HL-60 (cell line): ENCODE measurements at regions not wholly inside any gene's neighbourhood (a gene's known extent, or its start where the extent isn't known, plus 50 kb on each side); places are given as distances from the start of the nearest gene placed in this dataset.

Experiments used
- DNase-seq, 2 experiments: peaks; one replicate each; pipeline ENCODE4 v3.0.0-alpha.2; 2010 to 2020; ENCODE audit warnings: low read depth in 1 of 2, low spot score in 1 of 2
- H3K27ac ChIP-seq: fragments of 250-450 bp; sonication (Bioruptor Pico); replicated peaks from 2 replicates; pipeline ENCODE4 v1.5.1; 2020; ENCODE audit warnings: mild to moderate bottlenecking, moderate library complexity
- H3K27me3 ChIP-seq: fragments of 250-450 bp; sonication (Bioruptor Pico); 2 replicates; pipeline ENCODE4 v1.5.1; 2021; ENCODE audit warnings: mild to moderate bottlenecking, moderate library complexity; ENCODE audit not compliant: insufficient read depth, poor library complexity, severe bottlenecking
- H3K4me3 ChIP-seq: replicated peaks from 2 replicates; pipeline ENCODE4 v1.5.1; 2011; ENCODE audit warnings: mild to moderate bottlenecking, control low read depth, low read length; ENCODE audit not compliant: insufficient read depth
- GABPA ChIP-seq: IDR thresholded peaks from 2 replicates; pipeline ENCODE4 v1.6.1; 2012; ENCODE audit warnings: low read depth
- POLR2AphosphoS5 ChIP-seq: IDR thresholded peaks from 2 replicates; pipeline ENCODE4 v1.6.1; 2012; ENCODE audit warnings: low read depth
- SPI1 ChIP-seq: IDR thresholded peaks from 2 replicates; pipeline ENCODE4 v1.6.1; 2012; ENCODE audit warnings: low read depth, mild to moderate bottlenecking, borderline replicate concordance
- TF ChIP-seq, protein P1 (sequence below): IDR thresholded peaks from one replicate; pipeline ENCODE4 v1.5.1; 2011; ENCODE audit warnings: low read length, control low read depth, inconsistent platforms; ENCODE audit not compliant: insufficient read depth
- TF ChIP-seq, protein P2 (sequence below): IDR thresholded peaks from 2 replicates; pipeline ENCODE4 v1.6.1; 2012; ENCODE audit warnings: low read depth; ENCODE audit not compliant: insufficient replicate concordance

DNA sequence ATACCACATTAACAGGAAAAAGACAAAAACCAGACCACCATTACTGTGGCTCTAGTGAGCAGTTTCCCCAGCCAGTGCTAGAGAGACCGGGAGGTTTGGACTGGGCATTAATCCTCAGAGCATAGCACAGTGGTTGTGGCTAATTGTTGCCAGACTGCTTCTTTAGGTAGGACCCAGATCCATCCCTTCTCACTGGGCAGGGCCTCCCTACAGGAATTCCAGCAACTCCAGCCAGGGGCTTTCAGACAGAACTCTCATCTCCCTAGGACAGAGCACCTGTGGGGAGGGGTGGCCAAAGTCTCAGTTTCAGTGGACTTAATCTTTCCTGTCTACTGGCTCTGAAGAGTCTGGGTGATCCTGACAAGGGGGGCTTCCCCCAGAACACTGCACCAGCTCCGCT, 759.6 kb downstream of the SQOR start:
- H3K27me3 ChIP-seq, result no peaks in the 10 kb centered on the region
- TF ChIP-seq, protein P1, sequence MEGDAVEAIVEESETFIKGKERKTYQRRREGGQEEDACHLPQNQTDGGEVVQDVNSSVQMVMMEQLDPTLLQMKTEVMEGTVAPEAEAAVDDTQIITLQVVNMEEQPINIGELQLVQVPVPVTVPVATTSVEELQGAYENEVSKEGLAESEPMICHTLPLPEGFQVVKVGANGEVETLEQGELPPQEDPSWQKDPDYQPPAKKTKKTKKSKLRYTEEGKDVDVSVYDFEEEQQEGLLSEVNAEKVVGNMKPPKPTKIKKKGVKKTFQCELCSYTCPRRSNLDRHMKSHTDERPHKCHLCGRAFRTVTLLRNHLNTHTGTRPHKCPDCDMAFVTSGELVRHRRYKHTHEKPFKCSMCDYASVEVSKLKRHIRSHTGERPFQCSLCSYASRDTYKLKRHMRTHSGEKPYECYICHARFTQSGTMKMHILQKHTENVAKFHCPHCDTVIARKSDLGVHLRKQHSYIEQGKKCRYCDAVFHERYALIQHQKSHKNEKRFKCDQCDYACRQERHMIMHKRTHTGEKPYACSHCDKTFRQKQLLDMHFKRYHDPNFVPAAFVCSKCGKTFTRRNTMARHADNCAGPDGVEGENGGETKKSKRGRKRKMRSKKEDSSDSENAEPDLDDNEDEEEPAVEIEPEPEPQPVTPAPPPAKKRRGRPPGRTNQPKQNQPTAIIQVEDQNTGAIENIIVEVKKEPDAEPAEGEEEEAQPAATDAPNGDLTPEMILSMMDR, result no peak
- no peak for TF ChIP-seq POLR2AphosphoS5
- no peak for TF ChIP-seq SPI1
- no peak for TF ChIP-seq GABPA
- TF ChIP-seq, protein P2, sequence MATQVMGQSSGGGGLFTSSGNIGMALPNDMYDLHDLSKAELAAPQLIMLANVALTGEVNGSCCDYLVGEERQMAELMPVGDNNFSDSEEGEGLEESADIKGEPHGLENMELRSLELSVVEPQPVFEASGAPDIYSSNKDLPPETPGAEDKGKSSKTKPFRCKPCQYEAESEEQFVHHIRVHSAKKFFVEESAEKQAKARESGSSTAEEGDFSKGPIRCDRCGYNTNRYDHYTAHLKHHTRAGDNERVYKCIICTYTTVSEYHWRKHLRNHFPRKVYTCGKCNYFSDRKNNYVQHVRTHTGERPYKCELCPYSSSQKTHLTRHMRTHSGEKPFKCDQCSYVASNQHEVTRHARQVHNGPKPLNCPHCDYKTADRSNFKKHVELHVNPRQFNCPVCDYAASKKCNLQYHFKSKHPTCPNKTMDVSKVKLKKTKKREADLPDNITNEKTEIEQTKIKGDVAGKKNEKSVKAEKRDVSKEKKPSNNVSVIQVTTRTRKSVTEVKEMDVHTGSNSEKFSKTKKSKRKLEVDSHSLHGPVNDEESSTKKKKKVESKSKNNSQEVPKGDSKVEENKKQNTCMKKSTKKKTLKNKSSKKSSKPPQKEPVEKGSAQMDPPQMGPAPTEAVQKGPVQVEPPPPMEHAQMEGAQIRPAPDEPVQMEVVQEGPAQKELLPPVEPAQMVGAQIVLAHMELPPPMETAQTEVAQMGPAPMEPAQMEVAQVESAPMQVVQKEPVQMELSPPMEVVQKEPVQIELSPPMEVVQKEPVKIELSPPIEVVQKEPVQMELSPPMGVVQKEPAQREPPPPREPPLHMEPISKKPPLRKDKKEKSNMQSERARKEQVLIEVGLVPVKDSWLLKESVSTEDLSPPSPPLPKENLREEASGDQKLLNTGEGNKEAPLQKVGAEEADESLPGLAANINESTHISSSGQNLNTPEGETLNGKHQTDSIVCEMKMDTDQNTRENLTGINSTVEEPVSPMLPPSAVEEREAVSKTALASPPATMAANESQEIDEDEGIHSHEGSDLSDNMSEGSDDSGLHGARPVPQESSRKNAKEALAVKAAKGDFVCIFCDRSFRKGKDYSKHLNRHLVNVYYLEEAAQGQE, result no peak
- DNase-seq, result no peak
- H3K27ac ChIP-seq, result no peak overlapping the region
- H3K4me3 ChIP-seq, result no peak overlapping the region

DNA sequence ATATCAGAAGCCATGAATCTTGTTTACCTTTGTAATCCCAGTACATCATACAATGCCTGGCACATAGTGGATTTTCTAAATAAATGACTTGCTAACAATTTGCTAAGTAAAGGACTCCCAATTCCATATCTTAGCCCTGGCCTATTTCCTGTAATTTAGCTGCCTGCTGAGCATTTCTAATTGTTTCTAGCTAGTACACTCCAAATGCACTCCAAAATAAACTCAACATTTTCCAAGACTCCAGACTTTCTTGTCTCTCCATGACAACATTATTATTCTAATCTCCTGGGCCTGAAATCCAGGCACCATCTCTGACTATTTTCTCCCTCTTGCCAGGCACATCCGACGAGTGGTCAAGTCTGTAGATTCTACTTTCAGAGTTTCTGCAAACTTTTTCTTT, 773.5 kb downstream of the SQOR start:
- H3K4me3 ChIP-seq, result no peak overlapping the region
- DNase-seq, result no peak
- TF ChIP-seq SPI1 (no peak), POLR2AphosphoS5 (no peak), GABPA (no peak)
- TF ChIP-seq, protein P1, result no peak
- TF ChIP-seq, protein P2, result no peak
- H3K27me3 ChIP-seq, result no peaks in the 10 kb centered on the region
- H3K27ac ChIP-seq, result no peak overlapping the region

DNA sequence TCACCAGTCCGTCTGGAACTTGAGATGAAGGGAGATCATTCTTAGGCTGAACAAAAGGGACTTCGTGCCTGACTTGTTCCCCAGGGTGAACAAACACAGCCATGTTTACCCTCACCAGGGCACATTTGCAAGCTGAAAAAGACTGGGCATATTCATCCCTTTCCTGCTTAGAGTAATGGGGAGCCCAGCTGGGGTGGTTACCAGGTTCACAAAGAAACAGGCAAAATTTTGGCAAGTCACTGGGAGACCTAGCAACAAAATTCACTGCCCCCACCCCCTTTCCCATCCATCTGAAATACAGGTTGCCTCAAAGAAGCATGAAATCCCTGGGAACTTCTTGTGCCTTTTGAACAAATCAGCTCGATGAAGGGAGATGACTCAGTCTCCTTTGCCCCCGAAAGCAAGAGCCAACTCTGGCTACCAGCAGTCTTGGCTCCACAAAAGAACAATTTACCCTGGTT, 775.0 kb downstream of the SQOR start:
- Histone ChIP-seq H3K27me3 (no peaks in the 10 kb centered on the region), H3K4me3 (no peak overlapping the region), H3K27ac (no peak overlapping the region)
- no peak for DNase-seq
- TF ChIP-seq, protein P2, result no peak
- TF ChIP-seq SPI1 (no peak), POLR2AphosphoS5 (no peak), GABPA (no peak)
- TF ChIP-seq, protein P1, result no peak
